ENCODE measurements at regions not wholly inside any gene's neighbourhood (a gene's known extent, or its start where the extent isn't known, plus 50 kb on each side); places are given as distances from the start of the nearest gene placed in this dataset.

DNA sequence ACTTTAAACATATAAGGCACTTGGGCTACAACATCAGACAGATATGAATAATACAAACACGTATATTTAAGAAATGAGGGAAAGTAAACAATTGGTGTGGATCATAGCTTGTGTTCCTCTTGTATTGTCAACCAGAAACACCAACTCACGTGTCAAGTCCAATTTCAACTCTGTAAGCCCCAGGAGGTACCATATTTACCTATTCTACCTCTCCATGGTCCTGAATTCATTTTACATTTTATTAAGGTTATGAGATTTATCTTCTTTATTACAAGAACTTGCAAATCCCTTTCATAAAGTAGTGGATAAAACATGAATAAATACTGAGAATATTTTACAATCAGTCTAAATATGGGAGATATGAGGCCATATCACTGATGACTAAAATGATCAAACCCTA, 501.6 kb downstream of the MAT2B start:
- no peaks in the 10 kb centered on the region for H3K4me1 ChIP-seq
- no peak for DNase-seq (ENCODE audit: low spot score)
- H3K4me3 ChIP-seq = no peak overlapping the region
- no peak for TF ChIP-seq CTCF (IDR thresholded peaks at IDR 0.05)
- H3K9me3 ChIP-seq = no peaks in the 10 kb centered on the region
- H3K27ac ChIP-seq = no peak overlapping the region
- H3K36me3 ChIP-seq = no peaks in the 10 kb centered on the region
- H3K27me3 ChIP-seq = no peaks in the 10 kb centered on the region

- no peak for DNase-seq (ENCODE audit: low spot score)
- no peaks in the 10 kb centered on the region for H3K36me3 ChIP-seq
- no peaks in the 10 kb centered on the region for H3K27me3 ChIP-seq
- no peaks in the 10 kb centered on the region for H3K9me3 ChIP-seq
- no peak overlapping the region for H3K4me3 ChIP-seq
- no peak for TF ChIP-seq CTCF (IDR thresholded peaks at IDR 0.05)
- no peak overlapping the region for H3K27ac ChIP-seq
- H3K4me1 ChIP-seq = peaks cover 0 to 2% of the 10 kb centered on the region in 2 donors
Observed at GRCh38 chr5:164009621-164010020, 504.2 kb downstream of the MAT2B start.

GRCh38 chr5:164010900-164011299, 505.5 kb downstream of the MAT2B start:
- H3K4me3 ChIP-seq = no peak overlapping the region

DNA sequence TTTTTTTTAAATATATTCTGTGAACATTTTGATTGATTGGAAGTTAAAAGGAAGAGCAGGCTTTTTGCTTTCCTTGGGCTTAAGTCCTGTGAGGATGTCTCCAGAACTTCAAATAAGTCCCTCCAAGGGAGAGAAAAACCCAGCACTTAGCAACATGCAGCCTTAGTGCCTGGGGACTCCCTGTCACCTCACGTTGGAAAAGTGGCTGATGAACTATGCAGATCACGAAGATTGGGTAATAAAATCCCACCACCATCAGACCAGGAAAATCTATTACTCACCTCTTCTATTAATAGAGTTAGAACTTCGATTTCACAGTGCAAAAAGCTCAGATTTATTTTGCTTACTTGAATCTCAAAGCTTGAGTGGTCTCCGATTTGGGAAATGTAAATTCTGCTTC, 507.0 kb downstream of the MAT2B start:
- Histone ChIP-seq H3K4me3 (no peak overlapping the region), H3K27ac (no peak overlapping the region), H3K4me1 (peaks cover 0 to 2% of the 10 kb centered on the region in 2 donors), H3K36me3 (no peaks in the 10 kb centered on the region), H3K9me3 (no peaks in the 10 kb centered on the region), H3K27me3 (no peaks in the 10 kb centered on the region)
- no peak for DNase-seq (ENCODE audit: low spot score)
- no peak for TF ChIP-seq CTCF (IDR thresholded peaks at IDR 0.05)

More at GRCh38 chr5:164010900-164011299, 505.5 kb downstream of the MAT2B start:
- TF ChIP-seq CTCF (IDR thresholded peaks at IDR 0.05) = no peak
- H3K27me3 ChIP-seq = no peaks in the 10 kb centered on the region
- H3K9me3 ChIP-seq = no peaks in the 10 kb centered on the region
- H3K27ac ChIP-seq = no peak overlapping the region
- no peaks in the 10 kb centered on the region for H3K36me3 ChIP-seq
- H3K4me1 ChIP-seq = peaks cover 0 to 2% of the 10 kb centered on the region in 2 donors
- DNase-seq (ENCODE audit: low spot score) = no peak

- Histone ChIP-seq H3K27ac (no peak overlapping the region), H3K36me3 (no peaks in the 10 kb centered on the region), H3K4me3 (no peak overlapping the region), H3K27me3 (no peaks in the 10 kb centered on the region), H3K4me1 (peaks cover 0 to 2% of the 10 kb centered on the region in 2 donors), H3K9me3 (no peaks in the 10 kb centered on the region)
- DNase-seq (ENCODE audit: low spot score) = no peak
- peak; percentile 47 to 73 for TF ChIP-seq CTCF (IDR thresholded peaks at IDR 0.05)
Observed at GRCh38 chr5:164013077-164013670, 507.8 kb downstream of the MAT2B start.

DNA sequence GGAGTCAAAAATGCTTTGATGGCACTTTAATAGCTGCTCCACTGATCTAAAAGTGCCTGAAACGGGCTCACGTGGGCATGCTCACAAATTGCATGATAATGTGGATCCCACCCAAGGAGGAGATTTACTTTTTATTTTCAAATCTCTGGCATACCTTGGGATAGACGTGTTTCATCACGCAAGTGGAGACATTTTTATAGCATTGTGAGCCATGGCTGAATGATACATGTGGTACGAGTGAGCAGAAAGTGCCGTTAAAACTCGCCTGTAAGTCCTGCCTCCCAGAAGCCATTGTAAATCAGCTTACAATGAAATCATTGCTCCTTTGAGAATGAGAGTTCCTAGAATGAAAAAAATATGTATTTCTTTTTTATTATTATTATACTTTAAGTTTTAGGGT, 514.7 kb downstream of the MAT2B start:
- no peak for TF ChIP-seq CTCF (IDR thresholded peaks at IDR 0.05)
- no peaks in the 10 kb centered on the region for H3K27me3 ChIP-seq
- DNase-seq (ENCODE audit: low spot score) = no peak
- H3K4me1 ChIP-seq = no peaks in the 10 kb centered on the region
- no peaks in the 10 kb centered on the region for H3K36me3 ChIP-seq
- H3K27ac ChIP-seq = no peak overlapping the region
- H3K4me3 ChIP-seq = no peak overlapping the region
- no peaks in the 10 kb centered on the region for H3K9me3 ChIP-seq
